GM12874 (cell line): ENCODE measurements at regions not wholly inside any gene's neighbourhood (a gene's known extent, or its start where the extent isn't known, plus 50 kb on each side); places are given as distances from the start of the nearest gene placed in this dataset.

ENCODE experiments used
- TF ChIP-seq, protein P1 (sequence below): IDR thresholded peaks from 2 replicates; pipeline ENCODE4 v1.5.1; 2011; ENCODE audit warnings: low read depth, mild to moderate bottlenecking, control low read depth, low read length, moderate library complexity; ENCODE audit not compliant: insufficient read depth

DNA sequence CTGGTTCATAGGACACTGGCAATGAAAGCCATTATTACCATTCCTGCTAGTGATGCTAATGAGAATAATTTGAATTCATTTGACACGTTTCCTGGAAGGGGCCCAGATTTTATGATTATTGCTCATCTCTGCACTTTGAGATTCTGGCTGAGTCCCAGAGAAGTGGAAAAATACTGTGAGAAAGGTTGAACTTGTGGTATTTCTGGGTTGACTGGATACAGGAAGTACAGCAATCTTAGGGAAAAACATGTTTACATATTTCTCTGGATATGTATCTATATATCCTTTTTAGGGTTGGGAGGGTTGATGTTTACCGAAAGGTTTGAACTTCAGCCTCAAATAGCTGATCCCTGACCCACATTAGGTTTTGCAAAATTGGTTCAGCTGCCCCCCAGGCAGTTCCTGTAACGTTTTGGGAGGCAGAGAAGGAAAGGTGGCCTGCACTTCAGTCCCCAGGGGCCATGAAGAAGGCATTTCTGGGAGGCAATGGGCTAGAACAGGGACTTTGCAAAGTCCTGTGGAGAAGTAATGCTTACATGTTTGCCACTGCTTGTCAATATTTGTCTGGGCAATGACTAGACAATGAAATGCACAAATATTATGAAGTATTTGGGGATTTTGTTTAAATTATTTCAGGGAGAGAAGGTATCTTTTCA lies 253.7 kb upstream of the PITRM1 start:
- TF ChIP-seq, protein P1, sequence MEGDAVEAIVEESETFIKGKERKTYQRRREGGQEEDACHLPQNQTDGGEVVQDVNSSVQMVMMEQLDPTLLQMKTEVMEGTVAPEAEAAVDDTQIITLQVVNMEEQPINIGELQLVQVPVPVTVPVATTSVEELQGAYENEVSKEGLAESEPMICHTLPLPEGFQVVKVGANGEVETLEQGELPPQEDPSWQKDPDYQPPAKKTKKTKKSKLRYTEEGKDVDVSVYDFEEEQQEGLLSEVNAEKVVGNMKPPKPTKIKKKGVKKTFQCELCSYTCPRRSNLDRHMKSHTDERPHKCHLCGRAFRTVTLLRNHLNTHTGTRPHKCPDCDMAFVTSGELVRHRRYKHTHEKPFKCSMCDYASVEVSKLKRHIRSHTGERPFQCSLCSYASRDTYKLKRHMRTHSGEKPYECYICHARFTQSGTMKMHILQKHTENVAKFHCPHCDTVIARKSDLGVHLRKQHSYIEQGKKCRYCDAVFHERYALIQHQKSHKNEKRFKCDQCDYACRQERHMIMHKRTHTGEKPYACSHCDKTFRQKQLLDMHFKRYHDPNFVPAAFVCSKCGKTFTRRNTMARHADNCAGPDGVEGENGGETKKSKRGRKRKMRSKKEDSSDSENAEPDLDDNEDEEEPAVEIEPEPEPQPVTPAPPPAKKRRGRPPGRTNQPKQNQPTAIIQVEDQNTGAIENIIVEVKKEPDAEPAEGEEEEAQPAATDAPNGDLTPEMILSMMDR, result no peak

DNA sequence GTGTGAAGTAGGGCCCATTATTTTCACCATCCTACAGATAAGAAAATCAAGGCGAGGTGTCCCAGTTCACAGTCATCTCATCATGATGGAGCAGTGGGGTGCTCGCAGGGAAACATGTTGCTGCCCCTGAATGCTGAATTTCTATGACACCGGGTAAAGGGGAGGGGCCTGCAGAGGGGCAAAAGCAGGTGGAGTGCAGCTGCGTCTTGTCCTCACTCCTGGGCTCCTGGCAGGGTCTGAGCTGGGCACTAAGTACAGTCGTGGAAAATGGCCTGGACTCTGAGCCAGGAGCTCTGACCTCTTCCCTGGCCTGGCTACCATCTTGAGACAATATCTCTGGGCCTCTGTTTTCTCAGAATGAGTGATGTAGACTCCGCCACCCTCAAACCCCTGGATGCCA lies 253.1 kb upstream of the PITRM1 start:
- TF ChIP-seq, protein P1, result no peak

DNA sequence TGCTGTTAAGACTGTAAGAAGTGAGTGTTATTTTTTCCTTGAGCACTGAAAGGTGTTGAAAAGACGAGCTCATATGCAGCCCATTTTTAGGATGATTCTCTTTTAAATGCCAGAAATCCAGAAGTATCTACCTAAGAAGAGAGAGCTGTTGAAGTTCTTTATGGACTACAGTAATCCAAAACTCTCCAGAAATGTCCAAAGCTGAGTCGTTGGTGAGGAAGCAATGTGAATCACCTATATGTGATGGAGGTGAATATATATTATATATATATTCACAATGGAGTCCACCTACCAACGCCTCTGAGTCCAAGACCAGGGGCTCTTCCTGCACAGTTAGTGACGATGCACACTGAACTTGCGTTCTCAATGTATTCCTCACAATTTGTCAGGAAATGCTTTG lies 252.7 kb upstream of the PITRM1 start:
- TF ChIP-seq, protein P1, result no peak

DNA sequence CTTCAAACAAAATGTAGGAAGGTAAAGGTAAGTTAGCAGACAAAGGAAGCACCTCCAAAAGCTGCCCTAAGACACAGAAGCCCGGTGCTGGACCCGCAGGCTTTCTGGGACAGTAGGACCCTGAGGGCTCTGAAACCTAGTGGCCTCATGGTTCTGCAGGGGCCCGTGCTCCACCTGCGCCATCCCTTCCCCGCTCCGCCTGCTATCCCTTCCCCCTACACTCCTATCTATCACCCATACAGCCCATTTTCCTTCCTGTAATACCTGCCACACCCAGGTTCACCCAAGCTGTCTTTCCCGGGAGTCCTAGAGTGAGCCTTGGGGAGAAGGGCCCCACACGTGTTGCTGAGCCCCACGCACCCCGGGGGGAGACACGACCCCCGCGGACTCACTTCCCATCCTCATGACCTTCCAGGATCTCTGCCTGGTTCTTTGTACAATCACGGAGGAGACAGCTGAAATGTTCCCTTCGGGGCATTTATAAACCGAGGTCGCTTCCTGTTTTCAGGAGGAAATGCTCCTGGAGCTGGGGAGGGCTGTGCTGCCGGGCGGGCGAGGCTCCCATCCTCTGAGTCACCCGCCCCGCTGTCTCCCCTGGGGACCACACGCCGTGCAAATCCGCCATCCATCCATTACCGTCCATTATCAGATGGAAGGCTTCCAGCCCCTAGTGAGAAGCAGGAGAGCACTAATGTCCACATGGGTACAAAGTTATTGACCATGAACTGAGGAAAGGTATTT lies 251.7 kb upstream of the PITRM1 start:
- TF ChIP-seq, protein P1, result no peak

DNA sequence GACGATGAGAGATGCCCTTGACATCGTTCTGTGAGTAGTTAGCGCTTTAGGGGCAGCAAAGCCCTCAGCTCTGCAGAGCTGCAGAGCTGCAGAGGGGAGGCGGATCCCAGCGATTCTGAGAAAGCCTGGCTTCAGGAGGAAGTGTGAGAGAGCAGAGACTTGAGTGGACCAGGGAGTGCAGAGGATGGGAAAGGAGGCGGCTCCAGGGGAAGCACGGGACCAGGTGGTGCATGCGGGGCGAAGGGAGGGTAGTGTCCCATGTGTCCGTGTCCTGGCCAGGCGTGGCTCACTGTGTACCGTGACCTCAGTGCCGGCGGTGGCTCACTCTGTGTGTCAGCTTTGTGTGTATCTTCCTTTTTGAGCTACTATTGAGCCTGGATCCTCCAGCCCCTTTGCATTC lies 250.8 kb upstream of the PITRM1 start:
- TF ChIP-seq, protein P1, result no peak

DNA sequence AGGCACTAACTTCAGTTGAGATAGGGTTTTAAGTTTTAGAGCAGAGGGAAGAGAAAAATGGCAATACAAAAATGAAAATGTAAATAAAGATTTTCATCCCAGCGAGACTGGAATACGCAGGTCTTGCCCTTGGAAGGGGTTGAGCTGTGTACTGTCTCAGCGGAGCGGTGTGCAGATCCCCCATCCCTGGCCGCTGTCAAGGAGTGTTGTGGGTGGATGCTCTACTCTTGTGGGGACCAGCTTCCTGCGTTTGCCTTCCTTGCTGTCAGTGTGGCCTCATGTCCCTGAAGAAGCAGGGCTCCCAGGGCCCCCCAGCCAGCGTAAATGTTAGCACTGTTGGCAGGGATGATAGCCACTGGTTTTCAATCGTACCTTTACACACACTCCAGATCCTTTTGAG lies 249.7 kb upstream of the PITRM1 start:
- TF ChIP-seq, protein P1, result no peak

DNA sequence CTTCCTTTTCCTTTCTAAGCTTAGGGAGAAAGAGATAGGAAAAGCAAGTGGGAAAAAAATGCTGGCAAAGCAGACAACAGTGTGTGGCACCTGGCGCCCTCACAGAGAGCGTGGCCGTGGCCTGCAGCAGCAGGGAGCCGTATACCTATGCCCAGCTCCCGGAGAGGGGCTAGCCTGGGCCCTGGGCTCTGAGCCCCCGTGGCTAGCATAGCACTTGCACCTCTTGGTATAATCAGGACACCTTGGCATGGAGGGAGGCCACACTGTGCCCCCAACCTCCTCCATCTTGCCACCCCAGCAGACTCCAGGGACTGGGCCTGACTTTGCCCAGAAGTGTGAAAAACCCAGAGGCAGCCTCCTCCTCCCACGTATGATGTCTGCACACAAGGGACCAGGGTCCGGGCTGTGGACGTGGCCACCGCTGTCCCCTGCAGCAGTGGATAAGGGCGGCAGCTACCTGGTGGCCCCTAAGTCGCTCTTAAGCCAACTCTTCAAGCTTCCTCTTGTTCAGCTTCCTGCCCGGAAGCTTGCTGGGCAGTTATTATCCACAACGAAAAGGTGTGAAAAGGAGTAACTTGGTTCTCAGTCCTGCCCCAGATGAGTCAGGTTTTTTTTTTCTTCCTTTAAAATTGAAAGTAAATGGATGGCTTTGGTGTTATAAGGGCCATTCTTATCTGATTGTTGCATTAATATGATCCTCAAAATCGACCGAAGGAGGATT lies 249.1 kb upstream of the PITRM1 start:
- TF ChIP-seq, protein P1, result no peak
